WTC11 (cell line): ENCODE measurements at regions not wholly inside any gene's neighbourhood (a gene's known extent, or its start where the extent isn't known, plus 50 kb on each side); places are given as distances from the start of the nearest gene placed in this dataset.

ENCODE experiments used
- ATAC-seq: fragments of 200-7000 bp; cut with Tn5 transposase; 2 replicates; pipeline ENCODE4 v1.10.0; 2021; ENCODE audit warnings: mild to moderate bottlenecking, moderate library complexity
- CTCF ChIA-PET: fragments of 300-600 bp; sonication (Branson Sonifier 250); formaldehyde crosslinking; loops from one replicate; lab custom pipeline; 2021; ENCODE audit warnings: antibody characterized with exemption; lab: Charles Lee
- POLR2A ChIA-PET: fragments of 350-600 bp; sonication (Branson Sonifier 250); formaldehyde crosslinking; loops from one replicate; lab custom pipeline; 2021; ENCODE audit warnings: antibody characterized with exemption; lab: Charles Lee
- DNase-seq: peaks from one replicate; pipeline ENCODE4 v3.0.0; 2021; ENCODE audit warnings: low spot score
- H3K27ac Mint-ChIP-seq: 2 replicates; pipeline ENCODE4 v1.8.0; 2021; ENCODE audit warnings: mixed read lengths
- H3K27me3 Mint-ChIP-seq: 2 replicates; pipeline ENCODE4 v1.8.0; 2021; ENCODE audit warnings: low read depth, mild to moderate bottlenecking, moderate library complexity, mixed read lengths
- H3K36me3 Mint-ChIP-seq: 2 replicates; pipeline ENCODE4 v1.8.0; 2021; ENCODE audit warnings: mixed read lengths
- H3K4me1 Mint-ChIP-seq: 2 replicates; pipeline ENCODE4 v1.8.0; 2022; ENCODE audit warnings: mixed read lengths
- H3K4me3 Mint-ChIP-seq: 2 replicates; pipeline ENCODE4 v1.8.0; 2021; ENCODE audit warnings: mild to moderate bottlenecking, moderate library complexity, mixed read lengths
- H3K9me3 Mint-ChIP-seq: 2 replicates; pipeline ENCODE4 v1.8.0; 2021; ENCODE audit warnings: mixed read lengths
- AFF4 ChIP-seq: sonication (generic); formaldehyde crosslinking; IDR thresholded peaks from 2 replicates; pipeline ENCODE4 v1.8.1; 2023; ENCODE audit warnings: mild to moderate bottlenecking, missing genetic modification reagents, borderline replicate concordance
- ATF3 ChIP-seq: sonication (generic); formaldehyde crosslinking; conservative IDR thresholded peaks from 2 replicates; pipeline ENCODE4 v1.8.1; 2022; ENCODE audit warnings: mild to moderate bottlenecking, missing genetic modification reagents
- CREB1 ChIP-seq: sonication (generic); formaldehyde crosslinking; IDR thresholded peaks from 2 replicates; pipeline ENCODE4 v1.8.0; 2023; ENCODE audit warnings: mild to moderate bottlenecking, missing genetic modification reagents
- FOXK1 ChIP-seq: sonication (generic); formaldehyde crosslinking; IDR thresholded peaks from 2 replicates; pipeline ENCODE4 v1.8.0; 2022; ENCODE audit warnings: mild to moderate bottlenecking, moderate library complexity, missing genetic modification reagents
- HMGA2 ChIP-seq: fragments of 250-450 bp; sonication (Bioruptor Pico); IDR thresholded peaks from 2 replicates; pipeline ENCODE4 v1.4.0; 2021; ENCODE audit warnings: mild to moderate bottlenecking, moderate library complexity
- IRF2 ChIP-seq: sonication (generic); formaldehyde crosslinking; IDR thresholded peaks from 2 replicates; pipeline ENCODE4 v1.8.0; 2022; ENCODE audit warnings: low read depth, missing genetic modification reagents, borderline replicate concordance
- JUN ChIP-seq: sonication (generic); formaldehyde crosslinking; IDR thresholded peaks from 2 replicates; pipeline ENCODE4 v1.8.0; 2023; ENCODE audit warnings: mild to moderate bottlenecking, missing genetic modification reagents
- MLX ChIP-seq: sonication (generic); formaldehyde crosslinking; IDR thresholded peaks from 2 replicates; pipeline ENCODE4 v1.8.1; 2023; ENCODE audit warnings: mild to moderate bottlenecking, missing genetic modification reagents, moderate library complexity
- NFATC4 ChIP-seq: fragments of 250-450 bp; sonication (Bioruptor Pico); IDR thresholded peaks from 2 replicates; pipeline ENCODE4 v1.9.0; 2021; ENCODE audit warnings: mild to moderate bottlenecking
- NR3C1 ChIP-seq: sonication (generic); formaldehyde crosslinking; conservative IDR thresholded peaks from 2 replicates; pipeline ENCODE4 v1.8.1; 2023; ENCODE audit warnings: low read depth, mild to moderate bottlenecking, missing genetic modification reagents
- PREB ChIP-seq: sonication (generic); formaldehyde crosslinking; IDR thresholded peaks from 2 replicates; pipeline ENCODE4 v1.8.1; 2022; ENCODE audit warnings: mild to moderate bottlenecking, missing genetic modification reagents, moderate library complexity, borderline replicate concordance
- STAT6 ChIP-seq: sonication (generic); formaldehyde crosslinking; conservative IDR thresholded peaks from 2 replicates; pipeline ENCODE4 v1.8.1; 2023; ENCODE audit warnings: mild to moderate bottlenecking, low read depth, missing genetic modification reagents, moderate library complexity
- TEAD1 ChIP-seq: sonication (generic); formaldehyde crosslinking; IDR thresholded peaks from 2 replicates; pipeline ENCODE4 v1.8.0; 2022; ENCODE audit warnings: mild to moderate bottlenecking, missing genetic modification reagents
- USF2 ChIP-seq: sonication (generic); formaldehyde crosslinking; IDR thresholded peaks from 2 replicates; pipeline ENCODE4 v1.8.1; 2023; ENCODE audit warnings: mild to moderate bottlenecking, missing genetic modification reagents, moderate library complexity
- ZBTB21 ChIP-seq: sonication (generic); formaldehyde crosslinking; IDR thresholded peaks from 2 replicates; pipeline ENCODE4 v1.8.1; 2023; ENCODE audit warnings: mild to moderate bottlenecking, missing genetic modification reagents, borderline replicate concordance
- ZMAT4 ChIP-seq: fragments of 250-450 bp; sonication (Bioruptor Pico); IDR thresholded peaks from 2 replicates; pipeline ENCODE4 v1.9.0; 2021; ENCODE audit warnings: mild to moderate bottlenecking
- ZNF138 ChIP-seq: sonication (generic); formaldehyde crosslinking; conservative IDR thresholded peaks from 2 replicates; pipeline ENCODE4 v1.8.1; 2022; ENCODE audit warnings: mild to moderate bottlenecking, moderate library complexity, missing genetic modification reagents
- ZNF219 ChIP-seq: sonication (generic); formaldehyde crosslinking; IDR thresholded peaks from 2 replicates; pipeline ENCODE4 v1.8.0; 2023; ENCODE audit warnings: missing genetic modification reagents, mild to moderate bottlenecking, borderline replicate concordance
- ZNF263 ChIP-seq: sonication (generic); formaldehyde crosslinking; IDR thresholded peaks from 2 replicates; pipeline ENCODE4 v1.8.1; 2022; ENCODE audit warnings: low read depth, mild to moderate bottlenecking, moderate library complexity, missing genetic modification reagents

- H3K9me3 Mint-ChIP-seq: peaks cover 5% of the 10 kb centered on the region
- H3K27ac Mint-ChIP-seq: no peak overlapping the region
- ChIA-PET POLR2A (no interaction called here), CTCF (no interaction called here)
- no peaks in the 10 kb centered on the region for H3K36me3 Mint-ChIP-seq
- H3K4me3 Mint-ChIP-seq: no peak overlapping the region
- no peaks in the 10 kb centered on the region for H3K4me1 Mint-ChIP-seq
- H3K27me3 Mint-ChIP-seq: no peaks in the 10 kb centered on the region
- no peak for TF ChIP-seq TEAD1
- TF ChIP-seq ZNF138 (CRISPR knock-in tag): no peak
- no peak for TF ChIP-seq NR3C1 (CRISPR knock-in tag)
- no peak for TF ChIP-seq MLX (CRISPR knock-in tag)
- TF ChIP-seq ZNF263 (CRISPR knock-in tag): no peak
- TF ChIP-seq ZNF219 (CRISPR knock-in tag): no peak
- TF ChIP-seq CREB1 (CRISPR knock-in tag): no peak
- TF ChIP-seq ATF3 (CRISPR knock-in tag): no peak
- no peak for TF ChIP-seq HMGA2 (CRISPR knock-in tag)
- no peak for TF ChIP-seq STAT6 (CRISPR knock-in tag)
- no peak for TF ChIP-seq AFF4 (CRISPR knock-in tag)
- no peak for TF ChIP-seq ZMAT4 (CRISPR knock-in tag)
- no peak for TF ChIP-seq ZBTB21 (CRISPR knock-in tag)
- no peak for TF ChIP-seq FOXK1
- no peak for TF ChIP-seq USF2 (CRISPR knock-in tag)
- TF ChIP-seq PREB: no peak
- TF ChIP-seq IRF2 (CRISPR knock-in tag): no peak
- TF ChIP-seq JUN (CRISPR knock-in tag): no peak
- no peak for TF ChIP-seq NFATC4 (CRISPR knock-in tag)
- DNase-seq (no peak), ATAC-seq (no peak)
Measured at GRCh38 chr1:199172171-199173124, 533.6 kb downstream of the PTPRC start.
